Gastroesophageal sphincter (tissue), 4 donors: ENCODE measurements at regions not wholly inside any gene's neighbourhood (a gene's known extent, or its start where the extent isn't known, plus 50 kb on each side); places are given as distances from the start of the nearest gene placed in this dataset.

Experiments used
- ATAC-seq: fragments of 150-250 bp; one replicate; pipeline ENCODE4 v1.9.1; 2016; ENCODE audit warnings: mild to moderate bottlenecking, moderate library complexity
- H3K27ac ChIP-seq, 4 donors: fragments of 200-600 bp; sonication (generic) in 3 of 4; 1 replicate in 3 of 4; 2 replicates in 1 of 4; pipeline ENCODE4 v1.5.1; 2016 to 2019
- H3K27me3 ChIP-seq: fragments of 200-600 bp; sonication (generic); one replicate; pipeline ENCODE4 v1.5.1; 2019
- H3K36me3 ChIP-seq, 2 donors: fragments of 200-600 bp; sonication (generic); one replicate each; pipeline ENCODE4 v1.5.1; 2019; ENCODE audit warnings: control low read depth in 1 of 2
- H3K4me1 ChIP-seq, 3 donors: fragments of 200-600 bp; sonication (generic); 1 replicate in 2 of 3; 2 replicates in 1 of 3; pipeline ENCODE4 v1.5.1; 2016 to 2019; ENCODE audit warnings: control low read depth in 2 of 3
- H3K4me3 ChIP-seq, 2 donors: fragments of 200-600 bp; sonication (generic); one replicate each; pipeline ENCODE4 v1.5.1; 2019; ENCODE audit warnings: mild to moderate bottlenecking in 1 of 2, moderate library complexity in 1 of 2
- H3K9me3 ChIP-seq, 3 donors: fragments of 200-600 bp; sonication (generic); one replicate each; pipeline ENCODE4 v1.5.1; 2017 to 2019; ENCODE audit warnings: control low read depth in 2 of 3
- CTCF ChIP-seq, 4 experiments: fragments of 200-600 bp in 2 of 4; fragments of 450-650 bp in 2 of 4; sonication (generic) in 1 of 4; IDR thresholded peaks; one replicate each; pipeline ENCODE4 v1.5.1; 2017 to 2019; ENCODE audit warnings: antibody characterized with exemption in 4 of 4, mild to moderate bottlenecking in 2 of 4, moderate library complexity in 2 of 4
- EP300 ChIP-seq: sonication (generic); formaldehyde crosslinking; IDR thresholded peaks from one replicate; pipeline ENCODE4 v1.6.1; 2017; ENCODE audit warnings: antibody characterized with exemption, mild to moderate bottlenecking
- POLR2A ChIP-seq, 2 donors: fragments of 450-650 bp; IDR thresholded peaks; one replicate each; pipeline ENCODE4 v1.6.1; 2017; ENCODE audit warnings: antibody characterized with exemption in 2 of 2, mild to moderate bottlenecking in 2 of 2, moderate library complexity in 1 of 2
- POLR2AphosphoS5 ChIP-seq: sonication (generic); formaldehyde crosslinking; IDR thresholded peaks from one replicate; pipeline ENCODE4 v1.6.1; 2017; ENCODE audit warnings: antibody characterized with exemption
- WGBS, 2 donors: methylation state at CpG; one replicate each; pipeline ENCODE4 v1.1.5; 2018; ENCODE audit warnings: low coverage in 1 of 2; 5-methylcytosine and 5-hydroxymethylcytosine counted together

- H3K36me3 ChIP-seq = peaks cover 0 to 17% of the 10 kb centered on the region in 2 donors
- no peaks in the 10 kb centered on the region for H3K27me3 ChIP-seq
- H3K27ac ChIP-seq = no peak overlapping the region
- no peaks in the 10 kb centered on the region for H3K9me3 ChIP-seq
- no peaks in the 10 kb centered on the region for H3K4me1 ChIP-seq
- TF ChIP-seq EP300 = no peak
- no peak for TF ChIP-seq POLR2A (IDR thresholded peaks at IDR 0.05)
- ATAC-seq = no peak
- no peak overlapping the region for H3K4me3 ChIP-seq
These were observed 69.3 kb upstream of the PRDX6 start for GRCh38 chr1:173407846-173408245.

- no peak overlapping the region for H3K27ac ChIP-seq
- H3K9me3 ChIP-seq = no peaks in the 10 kb centered on the region
- no peak for TF ChIP-seq CTCF (IDR thresholded peaks at IDR 0.05)
- TF ChIP-seq POLR2AphosphoS5 = no peak
- TF ChIP-seq EP300 = no peak
- H3K4me1 ChIP-seq = no peaks in the 10 kb centered on the region
- H3K4me3 ChIP-seq = no peak overlapping the region
- H3K36me3 ChIP-seq = peaks cover 0 to 26% of the 10 kb centered on the region in 2 donors
- no peak for ATAC-seq
- H3K27me3 ChIP-seq = no peaks in the 10 kb centered on the region
- 90 to 100% methylated on average over 1 of the region's 1 CpG for WGBS, 2 donors
These were observed 68.2 kb upstream of the PRDX6 start for GRCh38 chr1:173408886-173409285.

- WGBS, 2 donors = 35 to 40% methylated on average over 1 to 3 of the region's 3 CpGs
- H3K36me3 ChIP-seq = peaks cover 0 to 32% of the 10 kb centered on the region in 2 donors
- H3K4me1 ChIP-seq = no peaks in the 10 kb centered on the region
- no peak for TF ChIP-seq EP300
- TF ChIP-seq POLR2AphosphoS5 = no peak
- TF ChIP-seq CTCF (IDR thresholded peaks at IDR 0.05) = no peak
- no peak for TF ChIP-seq POLR2A (IDR thresholded peaks at IDR 0.05)
- no peak overlapping the region for H3K4me3 ChIP-seq
- no peak for ATAC-seq
- H3K9me3 ChIP-seq = no peaks in the 10 kb centered on the region
- H3K27me3 ChIP-seq = no peaks in the 10 kb centered on the region
- no peak overlapping the region for H3K27ac ChIP-seq
These were observed 67.5 kb upstream of the PRDX6 start for GRCh38 chr1:173409613-173410012.

GRCh38 chr1:173410133-173410793, 66.9 kb upstream of the PRDX6 start:
- TF ChIP-seq CTCF (IDR thresholded peaks at IDR 0.05) (no peak), POLR2A (IDR thresholded peaks at IDR 0.05) (no peak), EP300 (no peak), POLR2AphosphoS5 (no peak)

GRCh38 chr1:173410794-173411236, 66.3 kb upstream of the PRDX6 start:
- Histone ChIP-seq H3K27ac (no peak overlapping the region), H3K9me3 (no peaks in the 10 kb centered on the region), H3K4me1 (no peaks in the 10 kb centered on the region), H3K4me3 (no peak overlapping the region), H3K27me3 (no peaks in the 10 kb centered on the region), H3K36me3 (peaks cover 0 to 44% of the 10 kb centered on the region in 2 donors)
- ATAC-seq = no peak
- 95% methylated on average over 4 of the region's 5 CpGs; no CpG with 5 or more reads in 1 of the 2 donors for WGBS, 2 donors
- TF ChIP-seq POLR2AphosphoS5 (no peak), CTCF (IDR thresholded peaks at IDR 0.05) (no peak), POLR2A (IDR thresholded peaks at IDR 0.05) (no peak), EP300 (no peak)

More at GRCh38 chr1:173410133-173410793, 66.9 kb upstream of the PRDX6 start:
- no peaks in the 10 kb centered on the region for H3K27me3 ChIP-seq
- H3K4me3 ChIP-seq = no peak overlapping the region
- H3K9me3 ChIP-seq = no peaks in the 10 kb centered on the region
- peaks cover 0 to 38% of the 10 kb centered on the region in 2 donors for H3K36me3 ChIP-seq
- no peaks in the 10 kb centered on the region for H3K4me1 ChIP-seq
- ATAC-seq = no peak
- no peak overlapping the region for H3K27ac ChIP-seq
- 91% methylated on average over 3 to 4 of the region's 4 CpGs for WGBS, 2 donors
